ENCODE measurements at regions not wholly inside any gene's neighbourhood (a gene's known extent, or its start where the extent isn't known, plus 50 kb on each side); places are given as distances from the start of the nearest gene placed in this dataset.

GRCh38 chr21:21851657-21852056 lies 853.4 kb downstream of the NCAM2 start (continued):
- TF ChIP-seq TCF12 (IDR thresholded peaks at IDR 0.05; ENCODE audit: low read depth, low read length) (no peak), GABPA (IDR thresholded peaks at IDR 0.05; ENCODE audit: borderline replicate concordance, insufficient read depth, low read length) (no peak), HDAC2 (IDR thresholded peaks at IDR 0.05; ENCODE audit: borderline replicate concordance in 1 of 2, low read depth in 2 of 2, low read length in 2 of 2) (no peak)

All from H1 (cell line).